ENCODE measurements at regions not wholly inside any gene's neighbourhood (a gene's known extent, or its start where the extent isn't known, plus 50 kb on each side); places are given as distances from the start of the nearest gene placed in this dataset.

DNA sequence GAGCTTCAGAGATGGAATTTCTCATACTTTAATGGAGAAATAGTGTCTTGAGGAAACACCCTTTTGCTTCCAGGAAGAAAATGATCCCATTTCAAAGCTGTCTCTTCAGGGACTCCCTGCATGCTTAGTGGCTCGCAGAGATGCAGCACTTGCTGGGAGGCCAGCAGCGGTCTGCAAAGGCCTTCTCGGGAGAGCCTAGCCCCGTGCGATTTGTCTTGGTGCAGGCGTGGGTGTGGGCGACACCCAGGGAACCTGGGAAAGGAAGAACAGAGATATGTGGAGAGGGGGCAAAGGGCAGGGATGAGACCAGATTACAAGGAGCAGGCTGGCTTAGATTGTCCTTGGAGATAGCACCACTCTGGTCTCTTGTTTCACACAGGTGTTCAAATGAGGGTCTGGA, 352.3 kb upstream of the PODXL start:
- 67% methylated on average over 6 of the region's 7 CpGs; no CpG with 5 or more reads in 1 of the 2 experiments for WGBS, 2 experiments (ENCODE audit: extremely low coverage in 2 of 2, insufficient read length in 1 of 2)
- Histone ChIP-seq H3K56ac (ENCODE audit: extremely low read depth, insufficient read depth, low read length) (no peak overlapping the region), H2BK120ac (ENCODE audit: low read depth, low read length) (no peak overlapping the region), H3K79me1 (ENCODE audit: low read depth in 1 of 2, low read length in 2 of 2) (no peaks in the 10 kb centered on the region), H3K9ac (ENCODE audit: low read depth, low read length) (no peak overlapping the region), H3K36me3 (ENCODE audit: control insufficient read depth, insufficient read depth, low read length) (no peaks in the 10 kb centered on the region), H2AK9ac (replicated peaks; ENCODE audit: low read depth, low read length, poor library complexity) (no peak overlapping the region), H3K4me3 (ENCODE audit: insufficient read depth, low read depth, low read length) (no peak overlapping the region), H3K14ac (replicated peaks; ENCODE audit: low read depth, low read length) (no peak overlapping the region), H2BK5ac (ENCODE audit: low read depth, low read length, poor library complexity, severe bottlenecking) (no peak overlapping the region), H3K27me3 (ENCODE audit: control insufficient read depth, insufficient read depth, low read length) (peaks cover 2% of the 10 kb centered on the region; the same call in 1 of the 2 replicates), H4K91ac (ENCODE audit: insufficient read depth, low read depth, low read length) (no peak overlapping the region), H4K20me1 (ENCODE audit: insufficient read depth, low read length) (no peaks in the 10 kb centered on the region), H3K23ac (ENCODE audit: low read depth, low read length) (no peak overlapping the region), H4K8ac (ENCODE audit: low read depth in 2 of 2, low read length in 2 of 2) (no peak overlapping the region), H2BK20ac (ENCODE audit: low read depth, low read length) (no peak overlapping the region), H3K9me1 (ENCODE audit: insufficient read depth, low read length) (no peaks in the 10 kb centered on the region), H3K9me3 (ENCODE audit: control insufficient read depth, insufficient read depth, low read length) (peaks cover 2% of the 10 kb centered on the region; the same call in 1 of the 2 replicates), H3K27ac (ENCODE audit: insufficient read depth, low read length) (no peak overlapping the region), H2AFZ (replicated peaks; ENCODE audit: low read length, poor library complexity) (no peak overlapping the region), H2BK15ac (ENCODE audit: low read depth, low read length) (no peak overlapping the region), H3K4ac (ENCODE audit: low read depth, low read length) (no peak overlapping the region), H2AK5ac (ENCODE audit: low read depth, low read length) (no peak overlapping the region), H3K18ac (ENCODE audit: low read depth, low read length) (no peak overlapping the region), H4K5ac (ENCODE audit: low read depth, low read length) (no peak overlapping the region), H3K4me2 (ENCODE audit: low read depth, low read length) (no peak overlapping the region), H3K4me1 (ENCODE audit: control insufficient read depth, insufficient read depth, low read length) (no peaks in the 10 kb centered on the region)
- BruUV-seq (replicated peaks) = no TSS peak
- TF ChIP-seq FOS (IDR thresholded peaks at IDR 0.05; ENCODE audit: low read depth, low read length) (no peak), CEBPB (IDR thresholded peaks at IDR 0.05; ENCODE audit: low read depth, low read length) (no peak), MAFK (IDR thresholded peaks at IDR 0.05; ENCODE audit: low read depth, low read length) (no peak), RCOR1 (IDR thresholded peaks at IDR 0.05; ENCODE audit: insufficient replicate concordance, low read length) (no peak), CHD1 (IDR thresholded peaks at IDR 0.05; ENCODE audit: low read depth, low read length) (no peak), MXI1 (IDR thresholded peaks at IDR 0.05; ENCODE audit: borderline replicate concordance, low read depth, low read length) (no peak), RFX5 (IDR thresholded peaks at IDR 0.05; ENCODE audit: low read depth, low read length) (no peak), NFE2L2 (IDR thresholded peaks at IDR 0.05; ENCODE audit: low read depth, low read length) (no peak), RAD21 (IDR thresholded peaks at IDR 0.05; ENCODE audit: low read length) (no peak), POLR2A (IDR thresholded peaks at IDR 0.05; ENCODE audit: low read depth, low read length) (no peak), BHLHE40 (IDR thresholded peaks at IDR 0.05; ENCODE audit: low read depth, low read length) (no peak), MAZ (IDR thresholded peaks at IDR 0.05; ENCODE audit: borderline replicate concordance, low read depth, low read length) (no peak), SMC3 (IDR thresholded peaks at IDR 0.05; ENCODE audit: low read depth, low read length) (no peak)
- TF ChIP-seq, protein P1, sequence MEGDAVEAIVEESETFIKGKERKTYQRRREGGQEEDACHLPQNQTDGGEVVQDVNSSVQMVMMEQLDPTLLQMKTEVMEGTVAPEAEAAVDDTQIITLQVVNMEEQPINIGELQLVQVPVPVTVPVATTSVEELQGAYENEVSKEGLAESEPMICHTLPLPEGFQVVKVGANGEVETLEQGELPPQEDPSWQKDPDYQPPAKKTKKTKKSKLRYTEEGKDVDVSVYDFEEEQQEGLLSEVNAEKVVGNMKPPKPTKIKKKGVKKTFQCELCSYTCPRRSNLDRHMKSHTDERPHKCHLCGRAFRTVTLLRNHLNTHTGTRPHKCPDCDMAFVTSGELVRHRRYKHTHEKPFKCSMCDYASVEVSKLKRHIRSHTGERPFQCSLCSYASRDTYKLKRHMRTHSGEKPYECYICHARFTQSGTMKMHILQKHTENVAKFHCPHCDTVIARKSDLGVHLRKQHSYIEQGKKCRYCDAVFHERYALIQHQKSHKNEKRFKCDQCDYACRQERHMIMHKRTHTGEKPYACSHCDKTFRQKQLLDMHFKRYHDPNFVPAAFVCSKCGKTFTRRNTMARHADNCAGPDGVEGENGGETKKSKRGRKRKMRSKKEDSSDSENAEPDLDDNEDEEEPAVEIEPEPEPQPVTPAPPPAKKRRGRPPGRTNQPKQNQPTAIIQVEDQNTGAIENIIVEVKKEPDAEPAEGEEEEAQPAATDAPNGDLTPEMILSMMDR (conservative IDR thresholded peaks at IDR 0.05; ENCODE audit: low read depth, low read length) = no peak
- TF ChIP-seq, protein P2, sequence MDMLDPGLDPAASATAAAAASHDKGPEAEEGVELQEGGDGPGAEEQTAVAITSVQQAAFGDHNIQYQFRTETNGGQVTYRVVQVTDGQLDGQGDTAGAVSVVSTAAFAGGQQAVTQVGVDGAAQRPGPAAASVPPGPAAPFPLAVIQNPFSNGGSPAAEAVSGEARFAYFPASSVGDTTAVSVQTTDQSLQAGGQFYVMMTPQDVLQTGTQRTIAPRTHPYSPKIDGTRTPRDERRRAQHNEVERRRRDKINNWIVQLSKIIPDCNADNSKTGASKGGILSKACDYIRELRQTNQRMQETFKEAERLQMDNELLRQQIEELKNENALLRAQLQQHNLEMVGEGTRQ (IDR thresholded peaks at IDR 0.05; ENCODE audit: low read depth, low read length) = no peak
- TF ChIP-seq, protein P3, sequence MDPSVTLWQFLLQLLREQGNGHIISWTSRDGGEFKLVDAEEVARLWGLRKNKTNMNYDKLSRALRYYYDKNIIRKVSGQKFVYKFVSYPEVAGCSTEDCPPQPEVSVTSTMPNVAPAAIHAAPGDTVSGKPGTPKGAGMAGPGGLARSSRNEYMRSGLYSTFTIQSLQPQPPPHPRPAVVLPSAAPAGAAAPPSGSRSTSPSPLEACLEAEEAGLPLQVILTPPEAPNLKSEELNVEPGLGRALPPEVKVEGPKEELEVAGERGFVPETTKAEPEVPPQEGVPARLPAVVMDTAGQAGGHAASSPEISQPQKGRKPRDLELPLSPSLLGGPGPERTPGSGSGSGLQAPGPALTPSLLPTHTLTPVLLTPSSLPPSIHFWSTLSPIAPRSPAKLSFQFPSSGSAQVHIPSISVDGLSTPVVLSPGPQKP (IDR thresholded peaks at IDR 0.05; ENCODE audit: borderline replicate concordance, low read depth, low read length) = no peak
- in situ Hi-C loops (cut with MboI; ENCODE audit: low sequenced_read_pairs) (no loop called here), dilution Hi-C loops (cut with HindIII; ENCODE audit: low sequenced_read_pairs, unreplicated experiment) (no loop called here), intact Hi-C loops (cut with micrococcal nuclease) (no loop called here)
- CTCF ChIA-PET = interaction anchor here (1.2 kb wide), 1 partner anchor 40 kb away, joined by 3 read pairs; no protein-coding TSS in a partner anchor
- ATAC-seq (ENCODE audit: low read depth) = no peak
- DNase-seq = no peak
- POLR2A ChIA-PET (ENCODE audit: unreplicated experiment) = no interaction called here

Measured in IMR-90 (cell line).